ENCODE measurements at regions not wholly inside any gene's neighbourhood (a gene's known extent, or its start where the extent isn't known, plus 50 kb on each side); places are given as distances from the start of the nearest gene placed in this dataset.
"Not testable (repeated sequence)": the region's sequence is repeated elsewhere in the genome, so short reads cannot be mapped to it uniquely, and the experiment has no call there.

GRCh38 chr19:28299649-28300048 is 913.3 kb downstream of the UQCRFS1 start:
- TF ChIP-seq, protein P1, sequence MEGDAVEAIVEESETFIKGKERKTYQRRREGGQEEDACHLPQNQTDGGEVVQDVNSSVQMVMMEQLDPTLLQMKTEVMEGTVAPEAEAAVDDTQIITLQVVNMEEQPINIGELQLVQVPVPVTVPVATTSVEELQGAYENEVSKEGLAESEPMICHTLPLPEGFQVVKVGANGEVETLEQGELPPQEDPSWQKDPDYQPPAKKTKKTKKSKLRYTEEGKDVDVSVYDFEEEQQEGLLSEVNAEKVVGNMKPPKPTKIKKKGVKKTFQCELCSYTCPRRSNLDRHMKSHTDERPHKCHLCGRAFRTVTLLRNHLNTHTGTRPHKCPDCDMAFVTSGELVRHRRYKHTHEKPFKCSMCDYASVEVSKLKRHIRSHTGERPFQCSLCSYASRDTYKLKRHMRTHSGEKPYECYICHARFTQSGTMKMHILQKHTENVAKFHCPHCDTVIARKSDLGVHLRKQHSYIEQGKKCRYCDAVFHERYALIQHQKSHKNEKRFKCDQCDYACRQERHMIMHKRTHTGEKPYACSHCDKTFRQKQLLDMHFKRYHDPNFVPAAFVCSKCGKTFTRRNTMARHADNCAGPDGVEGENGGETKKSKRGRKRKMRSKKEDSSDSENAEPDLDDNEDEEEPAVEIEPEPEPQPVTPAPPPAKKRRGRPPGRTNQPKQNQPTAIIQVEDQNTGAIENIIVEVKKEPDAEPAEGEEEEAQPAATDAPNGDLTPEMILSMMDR (IDR thresholded peaks at IDR 0.05; ENCODE audit: control extremely low read depth, extremely low read depth, low read depth, missing control alignments) = no peak
- DNase-seq (ENCODE audit: extremely low spot score) = no peak
- POLR2A ChIA-PET = no interaction called here
- CTCF ChIA-PET = interaction anchor here (1.1 kb wide), 1 partner anchor 377 kb away, joined by 3 read pairs; no protein-coding TSS in a partner anchor

DNA sequence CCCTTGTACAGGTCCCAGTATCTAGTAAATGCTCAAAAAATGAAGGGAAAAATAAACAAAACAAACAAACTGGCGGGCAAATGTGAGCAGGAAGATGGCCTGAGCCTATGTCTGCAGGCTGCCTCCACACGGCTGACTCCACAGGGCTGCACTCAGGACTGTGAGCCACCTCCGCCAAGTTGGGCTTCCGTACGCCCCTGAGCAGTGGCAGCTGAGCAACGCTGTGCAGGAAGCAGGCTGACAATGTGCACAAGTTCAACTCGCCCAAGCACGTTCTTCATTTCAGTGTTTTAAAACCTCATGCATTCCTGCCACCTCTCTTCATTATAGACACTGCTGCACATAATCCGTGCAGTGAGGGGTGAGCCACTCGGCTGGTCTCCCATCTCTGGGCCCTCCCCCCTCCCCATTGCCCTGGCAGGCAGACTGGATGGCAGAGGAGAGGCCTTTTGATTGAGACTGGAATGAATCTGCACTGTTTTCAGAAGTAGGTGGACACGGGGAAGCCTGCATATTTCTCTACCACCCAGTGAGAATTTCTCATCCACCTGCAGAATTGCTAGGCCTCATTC is 915.3 kb downstream of the UQCRFS1 start:
- no peak for DNase-seq (ENCODE audit: extremely low spot score)
- CTCF ChIA-PET = interaction anchor here (1.9 kb wide), 1 partner anchor 11 kb away, joined by 7 read pairs; no protein-coding TSS in a partner anchor
- TF ChIP-seq, protein P1 (IDR thresholded peaks at IDR 0.05; ENCODE audit: control extremely low read depth, extremely low read depth, low read depth, missing control alignments) = no peak
- POLR2A ChIA-PET = no interaction called here

- CTCF ChIA-PET = interaction anchor here (1.9 kb wide), 1 partner anchor 11 kb away, joined by 7 read pairs; no protein-coding TSS in a partner anchor
- TF ChIP-seq, protein P1 (IDR thresholded peaks at IDR 0.05; ENCODE audit: control extremely low read depth, extremely low read depth, low read depth, missing control alignments) = no peak
- no peak for DNase-seq (ENCODE audit: extremely low spot score)
- POLR2A ChIA-PET = no interaction called here
Observed at GRCh38 chr19:28297036-28297435, 915.9 kb downstream of the UQCRFS1 start.

- POLR2A ChIA-PET = no interaction called here
- no peak for DNase-seq (ENCODE audit: extremely low spot score)
Observed at GRCh38 chr19:28296506-28296905, 916.4 kb downstream of the UQCRFS1 start.

GRCh38 chr19:28294975-28295374 is 918.0 kb downstream of the UQCRFS1 start:
- CTCF ChIA-PET = interaction anchor here (1.2 kb wide), 1 partner anchor 10 kb away, joined by 3 read pairs; no protein-coding TSS in a partner anchor
- POLR2A ChIA-PET; DNase-seq (ENCODE audit: extremely low spot score): not testable (repeated sequence)

More at GRCh38 chr19:28296506-28296905, 916.4 kb downstream of the UQCRFS1 start:
- TF ChIP-seq, protein P1 (IDR thresholded peaks at IDR 0.05; ENCODE audit: control extremely low read depth, extremely low read depth, low read depth, missing control alignments) = no peak
- CTCF ChIA-PET = interaction anchor here (1.2 to 1.9 kb wide), 2 partner anchors 9 to 12 kb away, joined by 3 to 7 read pairs; no protein-coding TSS in a partner anchor

- ChIA-PET POLR2A (no interaction called here), CTCF (no interaction called here)
- TF ChIP-seq, protein P1 (IDR thresholded peaks at IDR 0.05; ENCODE audit: control extremely low read depth, extremely low read depth, low read depth, missing control alignments) = no peak
Observed at GRCh38 chr19:28294395-28294794, 918.6 kb downstream of the UQCRFS1 start.

DNA sequence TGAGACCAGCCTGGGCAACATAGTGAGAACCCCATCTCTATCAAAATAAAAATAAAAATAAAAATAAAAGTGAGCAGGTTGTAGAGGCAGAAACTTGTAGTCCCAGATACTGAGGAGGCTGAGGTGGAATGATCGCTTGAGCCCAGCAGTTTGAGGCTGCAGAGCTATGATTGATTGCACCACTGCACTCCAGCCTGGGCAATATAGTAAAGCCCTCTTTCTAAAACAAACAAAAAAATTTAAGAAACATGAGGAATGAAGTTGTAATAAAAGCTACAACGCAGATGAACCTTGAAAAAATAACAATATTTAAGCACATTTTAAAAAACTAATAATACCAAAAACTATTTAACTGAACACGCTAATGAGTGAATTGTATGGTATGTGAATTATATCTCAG is 919.3 kb downstream of the UQCRFS1 start:
- CTCF ChIA-PET = no interaction called here
- TF ChIP-seq, protein P1 (IDR thresholded peaks at IDR 0.05; ENCODE audit: control extremely low read depth, extremely low read depth, low read depth, missing control alignments) = no peak
- POLR2A ChIA-PET = no interaction called here
- DNase-seq (ENCODE audit: extremely low spot score) = no peak

More at GRCh38 chr19:28294395-28294794, 918.6 kb downstream of the UQCRFS1 start:
- DNase-seq (ENCODE audit: extremely low spot score) = no peak
